HG02970 (cell line): ENCODE measurements at regions not wholly inside any gene's neighbourhood (a gene's known extent, or its start where the extent isn't known, plus 50 kb on each side); places are given as distances from the start of the nearest gene placed in this dataset.
"Not testable (repeated sequence)": the region's sequence is repeated elsewhere in the genome, so short reads cannot be mapped to it uniquely, and the experiment has no call there.

Source experiments
- ATAC-seq: cut with Tn5 transposase; IDR thresholded peaks from one replicate; pipeline ENCODE4 v1.9.1; 2021; ENCODE audit warnings: mild to moderate bottlenecking, moderate library complexity, moderate number of reproducible peaks; ENCODE audit not compliant: unreplicated experiment, low FRiP score

DNA sequence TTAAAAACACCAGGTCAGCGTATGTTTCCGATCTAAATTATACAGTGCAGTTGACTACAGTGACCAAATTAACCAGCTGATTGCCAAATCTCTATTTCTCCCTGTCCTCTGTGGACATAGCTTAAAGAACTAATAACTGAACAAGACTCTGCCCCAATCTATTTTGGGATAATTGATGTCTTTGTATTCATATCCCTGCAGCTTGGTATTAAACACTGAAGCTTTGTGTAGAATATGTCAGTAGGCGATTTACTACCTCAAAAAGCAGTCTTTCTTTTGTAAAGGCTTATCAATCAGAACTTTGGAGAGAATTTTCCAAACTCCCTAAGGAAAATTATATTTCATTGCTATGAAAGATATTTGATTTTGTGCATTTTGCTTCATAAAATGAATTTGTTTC is 258.2 kb downstream of the SOX2 start:
- ATAC-seq = no peak

DNA sequence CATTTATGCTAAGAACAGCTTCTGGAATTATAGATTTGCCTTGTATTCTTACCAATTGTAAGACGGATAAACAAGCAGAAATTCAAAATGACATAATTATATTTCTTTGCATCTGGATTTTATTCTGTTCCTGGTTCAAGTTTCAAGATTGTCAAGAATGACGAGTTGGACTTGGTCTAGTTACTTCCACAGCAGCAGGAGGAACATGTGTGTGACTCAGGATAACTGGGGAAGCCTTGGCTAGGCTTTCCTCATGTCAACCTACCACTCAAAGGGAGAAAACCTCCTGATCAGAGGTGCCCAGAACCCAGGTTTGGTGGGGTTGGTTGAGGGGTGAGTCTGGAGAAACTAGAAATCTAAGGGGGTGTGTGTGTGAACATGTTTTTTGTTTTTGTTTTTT is 259.7 kb downstream of the SOX2 start:
- no peak for ATAC-seq

DNA sequence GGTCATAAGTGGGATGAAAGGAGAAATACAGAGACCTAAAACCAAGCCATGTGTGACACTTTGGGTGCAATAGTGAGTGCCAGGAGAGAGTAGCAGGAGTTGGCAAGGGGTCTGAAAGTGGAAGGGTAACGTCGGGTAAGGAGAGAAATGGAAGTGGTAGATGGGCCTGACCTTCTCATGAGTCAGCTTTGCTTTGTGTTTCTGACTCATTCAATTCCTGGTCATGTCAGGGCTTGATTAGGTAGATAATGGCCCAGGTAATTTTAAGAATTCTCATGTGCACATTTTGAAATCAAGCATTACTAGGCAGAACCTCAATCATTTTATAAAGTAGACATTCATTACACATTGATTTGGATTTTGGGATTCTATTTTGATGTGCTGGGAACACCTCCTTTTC is 262.5 kb downstream of the SOX2 start:
- ATAC-seq = no peak

DNA sequence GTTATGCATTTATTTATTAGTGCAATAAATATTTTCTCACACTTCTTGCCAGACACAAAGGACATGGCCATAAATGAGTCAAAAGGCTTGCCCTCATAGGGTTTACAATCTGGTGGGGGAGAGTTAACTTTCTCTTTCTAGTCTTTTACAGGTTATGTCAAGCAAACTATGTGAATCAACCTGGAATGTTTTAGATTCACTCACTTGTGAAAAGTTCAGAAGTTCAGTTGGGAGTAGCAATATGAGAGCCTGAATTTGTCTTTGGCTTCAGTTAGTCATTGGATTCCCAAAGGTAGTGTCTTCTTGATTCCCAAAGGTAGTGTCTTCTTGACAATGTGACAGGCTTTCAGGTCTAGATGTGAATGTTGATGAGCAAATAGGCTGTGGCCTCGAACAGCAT is 264.8 kb downstream of the SOX2 start:
- no peak for ATAC-seq

DNA sequence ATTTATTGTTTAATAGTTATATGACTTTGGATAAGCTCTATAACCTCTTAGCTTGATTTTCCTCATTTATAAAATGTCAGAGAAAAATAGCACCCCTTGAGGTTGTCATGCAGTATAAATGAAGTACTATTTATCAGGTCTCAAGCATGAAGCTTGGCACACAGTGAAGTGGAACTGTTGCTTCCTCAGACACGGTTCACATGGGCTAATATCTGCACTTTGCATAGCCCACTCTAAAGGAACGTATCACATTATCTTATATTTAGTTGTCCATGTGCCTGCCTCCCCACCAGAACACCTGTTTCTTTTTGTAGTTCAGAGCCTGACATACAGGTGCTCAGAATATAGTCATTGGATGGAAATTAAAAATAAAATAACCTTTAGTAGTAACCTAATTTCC is 273.7 kb downstream of the SOX2 start:
- ATAC-seq = no peak

DNA sequence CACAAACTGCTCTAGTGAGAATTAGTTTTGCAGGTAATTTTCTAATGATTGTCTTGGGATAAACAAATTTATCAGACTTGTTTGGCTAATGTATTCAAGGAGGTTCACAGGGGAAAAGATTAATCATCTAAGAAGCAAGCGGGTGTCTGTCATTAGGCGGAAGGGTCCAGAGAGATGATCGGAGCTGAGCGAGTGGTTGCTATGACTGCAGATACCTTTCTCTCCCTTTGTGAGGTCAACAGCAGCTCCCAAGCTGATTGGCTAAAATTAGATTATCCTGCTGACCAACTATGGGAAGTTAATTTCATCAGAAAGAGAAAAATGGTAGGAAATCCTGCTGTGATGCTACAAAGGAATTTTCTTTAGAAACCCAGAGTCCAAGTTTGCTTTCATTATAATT is 276.0 kb downstream of the SOX2 start:
- ATAC-seq = no peak

DNA sequence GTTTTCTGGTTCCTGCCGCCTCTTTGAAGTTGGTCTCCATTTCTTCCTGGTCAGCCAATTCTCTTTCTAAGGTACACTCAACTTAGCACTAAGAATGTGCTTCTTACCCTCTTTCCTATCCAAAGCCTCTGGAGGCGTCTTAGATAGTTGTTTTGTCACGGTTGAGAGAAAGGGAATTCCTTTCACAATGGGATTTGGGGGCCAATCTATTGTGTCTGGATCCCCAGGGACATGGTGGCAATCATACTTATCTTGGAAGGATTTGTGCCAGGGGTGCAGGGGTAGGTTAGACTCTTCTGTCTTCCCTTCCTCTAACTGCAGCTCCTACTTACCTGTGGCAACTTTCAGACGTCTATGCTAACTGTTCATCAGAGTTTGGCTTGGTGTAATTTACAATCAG is 287.1 kb downstream of the SOX2 start:
- no peak for ATAC-seq

DNA sequence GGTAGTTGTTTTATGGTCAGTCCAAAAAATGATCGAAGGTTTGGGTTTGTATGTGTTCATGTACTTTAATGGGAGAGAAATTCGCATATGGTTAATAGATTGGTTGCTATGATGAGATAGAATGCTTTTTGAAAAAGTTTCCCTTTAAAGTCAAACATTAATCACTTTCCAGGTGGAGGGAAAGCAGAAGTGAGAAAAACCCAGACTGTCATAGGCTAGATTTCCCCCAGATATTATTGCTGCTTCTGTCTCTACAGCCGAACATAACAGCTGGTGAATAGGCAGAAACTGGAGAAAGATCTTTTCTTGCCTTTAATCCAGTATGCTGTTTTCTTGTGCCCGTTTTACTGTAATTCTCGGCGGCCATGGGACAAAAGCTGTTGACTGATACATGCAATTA is 287.6 kb downstream of the SOX2 start:
- ATAC-seq = no peak

DNA sequence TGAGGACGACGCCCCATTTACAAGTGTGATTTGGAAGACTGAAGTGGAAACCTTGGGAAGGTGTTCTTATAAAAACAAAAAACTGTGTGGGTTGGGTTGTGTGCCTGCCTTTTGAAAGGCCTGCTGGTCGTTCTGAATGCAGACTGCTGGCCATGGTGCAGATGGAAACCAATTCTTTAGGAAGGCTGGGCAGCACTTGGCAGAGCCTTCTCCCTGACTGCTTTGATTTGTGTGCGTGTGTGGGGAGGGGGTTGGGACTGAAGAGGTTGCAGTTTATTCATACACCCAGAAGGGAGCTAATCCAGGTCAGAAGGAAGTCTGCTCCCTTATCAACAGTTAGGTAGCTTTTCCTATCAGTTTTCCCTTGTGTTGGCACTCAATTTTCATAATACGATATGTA is 288.7 kb downstream of the SOX2 start:
- no peak for ATAC-seq

DNA sequence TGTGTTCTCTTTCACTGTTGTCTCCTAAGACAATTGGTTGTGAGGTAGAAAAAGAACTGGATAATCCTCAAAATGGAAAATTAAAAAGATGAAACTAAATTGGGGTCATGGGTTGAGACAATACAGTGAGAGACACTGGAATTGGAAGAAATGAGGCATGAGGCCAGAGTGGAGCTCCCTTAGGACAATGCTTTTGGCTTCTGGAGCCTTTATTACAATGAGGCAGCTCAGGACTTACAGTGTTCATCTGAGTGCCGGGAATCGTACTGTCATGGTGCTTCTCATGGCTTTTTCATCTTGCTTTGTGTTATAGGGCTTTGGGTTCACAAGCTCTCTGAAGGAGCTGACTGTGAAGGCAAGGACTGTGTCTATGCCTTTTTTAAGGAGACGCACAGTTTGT is 293.5 kb downstream of the SOX2 start:
- ATAC-seq = no peak

DNA sequence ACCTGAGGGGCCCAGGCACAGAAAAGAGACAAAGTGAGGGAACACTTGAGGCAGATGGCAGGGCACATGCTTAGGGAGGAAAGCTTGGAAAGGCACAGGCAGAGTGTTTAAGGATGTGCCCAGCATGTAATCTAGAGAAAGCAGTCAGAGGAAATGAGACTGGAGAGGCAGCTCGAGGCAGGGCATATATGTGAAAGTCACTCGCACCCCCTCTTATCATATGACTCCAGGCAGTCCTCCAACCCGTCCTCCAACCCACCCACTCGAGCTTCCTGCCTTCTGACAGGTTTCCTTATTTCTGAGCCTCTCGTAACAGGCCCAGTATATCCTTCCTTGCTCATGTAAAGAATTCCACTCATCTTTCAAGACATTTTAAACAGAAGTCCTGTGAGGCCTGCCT is 294.0 kb downstream of the SOX2 start:
- ATAC-seq = no peak

DNA sequence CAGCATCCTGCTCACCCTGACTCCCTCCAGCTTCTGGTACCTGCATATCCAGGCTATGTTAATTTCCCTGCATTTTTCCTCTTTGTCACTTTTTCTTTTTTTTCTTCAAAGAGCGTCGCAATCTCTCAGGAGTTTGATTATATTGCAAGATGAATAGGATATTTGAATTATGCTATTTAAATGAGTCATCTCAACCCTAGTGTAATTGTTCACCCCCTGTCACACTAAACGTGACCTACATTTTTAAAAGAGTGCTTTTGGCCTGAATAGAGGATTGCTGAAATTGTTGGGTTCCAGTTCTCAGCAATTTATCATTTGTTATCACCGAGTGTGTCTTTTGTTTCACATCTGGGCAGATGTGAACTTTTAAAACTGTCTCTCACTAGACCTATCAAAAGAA is 294.7 kb downstream of the SOX2 start:
- no peak for ATAC-seq

DNA sequence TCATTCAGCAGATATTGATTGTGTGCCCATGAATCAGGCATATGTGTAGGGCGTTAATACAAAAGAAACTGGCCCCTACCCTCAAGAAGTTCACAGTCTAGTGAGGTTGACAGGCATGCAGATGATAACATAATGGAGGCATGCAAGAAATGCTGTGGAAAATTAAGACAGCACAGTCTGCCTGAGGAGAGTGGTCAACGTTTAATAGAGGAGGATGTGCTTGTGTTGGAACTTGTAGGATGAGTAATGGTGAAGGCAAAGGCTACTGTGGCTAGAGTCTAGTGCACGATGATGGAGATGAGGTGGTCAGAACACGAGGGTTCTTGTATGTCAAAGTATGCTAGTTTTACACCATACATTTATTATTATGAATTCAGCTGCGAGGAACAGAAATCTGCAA is 295.7 kb downstream of the SOX2 start:
- ATAC-seq = no peak

DNA sequence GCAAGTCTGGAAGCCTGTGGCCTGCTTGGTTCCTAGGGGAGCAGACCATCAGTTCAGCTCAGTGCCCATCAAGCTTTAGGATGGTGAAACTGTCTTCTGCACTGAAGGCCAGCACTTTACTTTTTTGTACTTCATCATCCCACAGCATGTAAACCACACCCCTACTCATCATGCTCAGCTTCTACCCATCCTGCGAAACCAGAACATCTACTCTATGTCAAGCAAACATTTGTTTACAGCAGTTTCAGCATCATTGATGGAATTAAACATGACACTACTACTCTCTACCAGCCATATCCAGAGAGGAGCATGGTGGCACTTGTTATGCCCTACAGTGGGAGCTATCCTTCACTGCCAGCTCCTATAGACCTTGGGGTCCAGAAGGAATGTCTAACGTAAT is 306.6 kb downstream of the SOX2 start:
- no peak for ATAC-seq

DNA sequence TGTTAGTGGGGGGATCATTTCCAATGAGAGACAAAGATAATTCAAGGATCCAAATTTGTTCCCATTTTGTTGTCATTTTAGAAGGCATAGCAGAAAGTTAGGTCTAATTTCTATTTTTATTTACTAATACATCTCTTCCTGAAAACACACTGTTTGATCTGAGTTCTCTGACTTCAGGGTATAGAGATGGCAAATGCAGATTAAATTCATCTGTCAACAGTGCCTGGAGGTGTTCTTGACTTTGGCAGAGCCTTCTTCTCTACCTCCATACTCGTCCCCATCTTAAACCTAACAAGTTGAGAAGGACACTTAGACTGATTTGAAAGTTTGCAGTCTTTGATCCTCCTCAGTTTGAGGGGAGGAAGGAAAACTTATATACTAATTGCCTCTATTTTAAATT is 308.2 kb downstream of the SOX2 start:
- no peak for ATAC-seq

DNA sequence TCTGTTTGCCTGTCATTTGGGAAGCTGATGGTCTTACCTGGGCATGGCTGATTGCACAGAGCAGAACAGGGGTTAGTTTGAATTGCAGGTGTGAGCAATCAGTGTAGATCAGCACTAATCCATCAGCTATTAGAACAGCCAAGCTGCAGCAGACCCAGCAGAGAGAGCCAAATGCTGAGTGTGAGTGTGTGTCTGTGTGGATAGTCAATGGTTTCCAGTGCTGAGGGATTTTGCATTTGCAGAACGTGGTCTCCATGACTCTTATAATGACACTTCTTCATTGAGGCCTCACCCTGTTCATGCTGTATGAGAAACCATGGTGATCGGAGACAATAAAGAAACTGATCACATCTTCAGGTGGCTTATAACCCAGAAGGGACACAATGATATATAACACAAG is 312.1 kb downstream of the SOX2 start:
- no peak for ATAC-seq

DNA sequence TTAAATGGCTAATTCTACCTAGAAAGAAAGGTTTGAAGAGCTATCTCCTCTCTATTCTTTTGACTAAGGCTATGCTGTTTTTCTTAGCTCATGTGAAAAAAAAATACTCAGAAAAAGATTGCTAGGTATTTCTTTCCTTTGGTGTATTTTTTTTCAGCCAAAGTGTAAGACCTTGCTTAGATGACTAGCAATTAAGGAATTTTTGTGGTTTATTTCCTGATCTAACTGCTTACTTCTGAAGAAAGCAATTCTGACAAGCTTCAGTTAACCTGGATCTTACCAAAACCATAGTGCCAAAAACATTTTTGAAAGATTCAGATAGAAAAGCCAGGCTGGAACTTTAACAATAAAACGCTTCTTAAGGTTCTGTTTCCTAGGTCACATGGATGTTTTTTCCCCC is 315.6 kb downstream of the SOX2 start:
- ATAC-seq = no peak

DNA sequence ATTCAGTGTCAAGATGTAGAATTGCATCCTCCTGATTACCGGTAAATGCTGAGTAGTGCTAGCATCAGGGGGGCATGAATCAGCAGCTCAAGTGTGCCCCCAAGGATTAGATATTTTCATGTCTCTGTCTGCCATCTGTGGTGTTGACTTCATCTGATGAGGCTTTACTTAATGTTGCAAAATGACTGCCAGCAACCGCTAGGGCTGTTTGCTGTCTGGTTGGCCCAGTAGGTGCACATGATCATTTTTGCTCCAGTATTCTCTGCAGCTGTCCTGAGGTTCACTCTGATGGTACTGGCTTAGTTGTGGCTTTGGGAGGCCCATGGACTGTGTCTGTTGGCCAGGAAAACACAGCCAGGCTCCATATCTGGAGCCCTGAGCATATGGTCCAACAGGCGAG is 316.4 kb downstream of the SOX2 start:
- ATAC-seq = no peak

DNA sequence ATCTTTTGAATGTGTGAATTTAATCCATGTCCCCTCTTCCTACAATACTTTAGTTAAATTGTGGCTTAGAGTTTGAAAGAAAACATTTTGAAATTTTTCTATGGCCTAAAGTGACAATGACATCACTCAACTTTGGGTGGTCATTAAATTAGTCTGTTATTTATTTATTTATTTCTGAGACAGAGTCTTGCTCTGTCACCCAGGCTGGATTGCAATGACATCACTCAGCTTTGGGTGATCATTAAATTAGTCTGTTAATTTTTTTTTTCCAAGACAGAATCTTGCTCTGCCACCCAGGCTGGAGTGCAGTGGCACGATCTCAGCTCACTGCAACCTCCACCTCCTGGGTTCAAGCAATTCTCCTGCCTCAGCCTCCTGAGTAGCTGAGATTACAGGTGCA is 322.5 kb downstream of the SOX2 start:
- not testable (repeated sequence) for ATAC-seq

DNA sequence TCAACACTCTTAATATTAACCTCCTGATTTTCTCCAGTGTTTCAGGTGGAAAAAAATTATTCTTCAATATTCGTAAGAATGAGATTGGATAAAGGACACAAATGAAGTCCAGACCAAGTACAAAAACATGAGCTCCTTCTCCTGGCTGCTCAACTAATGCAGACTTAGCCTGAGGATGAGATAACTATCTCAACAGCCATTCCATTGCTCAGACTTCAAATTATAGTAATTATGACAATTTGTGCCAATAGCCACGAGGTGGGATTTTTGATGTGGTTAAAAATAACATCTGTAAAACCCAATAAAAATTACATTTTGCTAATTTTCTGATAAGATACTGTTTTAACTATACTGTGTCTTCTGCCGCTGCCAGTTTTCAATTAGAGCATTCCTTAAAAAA is 323.6 kb downstream of the SOX2 start:
- ATAC-seq = no peak

DNA sequence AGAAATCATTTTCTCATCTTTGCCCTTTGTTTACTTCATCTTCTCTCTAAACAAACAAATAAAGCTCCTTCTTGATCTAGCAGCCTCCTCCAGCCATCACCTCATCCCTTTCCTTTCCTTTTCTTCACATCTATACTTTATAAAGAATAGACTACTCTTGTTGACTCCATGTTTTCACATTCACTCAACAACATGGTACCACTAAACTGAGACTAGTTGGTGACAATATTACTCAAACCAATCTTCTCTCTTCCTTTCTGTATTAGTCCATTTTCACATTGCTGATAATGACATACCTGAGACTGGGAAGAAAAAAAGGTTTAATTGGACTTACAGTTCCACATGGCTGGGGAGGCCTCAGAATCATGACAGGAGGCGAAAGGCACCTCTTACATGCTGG is 324.7 kb downstream of the SOX2 start:
- no peak for ATAC-seq

DNA sequence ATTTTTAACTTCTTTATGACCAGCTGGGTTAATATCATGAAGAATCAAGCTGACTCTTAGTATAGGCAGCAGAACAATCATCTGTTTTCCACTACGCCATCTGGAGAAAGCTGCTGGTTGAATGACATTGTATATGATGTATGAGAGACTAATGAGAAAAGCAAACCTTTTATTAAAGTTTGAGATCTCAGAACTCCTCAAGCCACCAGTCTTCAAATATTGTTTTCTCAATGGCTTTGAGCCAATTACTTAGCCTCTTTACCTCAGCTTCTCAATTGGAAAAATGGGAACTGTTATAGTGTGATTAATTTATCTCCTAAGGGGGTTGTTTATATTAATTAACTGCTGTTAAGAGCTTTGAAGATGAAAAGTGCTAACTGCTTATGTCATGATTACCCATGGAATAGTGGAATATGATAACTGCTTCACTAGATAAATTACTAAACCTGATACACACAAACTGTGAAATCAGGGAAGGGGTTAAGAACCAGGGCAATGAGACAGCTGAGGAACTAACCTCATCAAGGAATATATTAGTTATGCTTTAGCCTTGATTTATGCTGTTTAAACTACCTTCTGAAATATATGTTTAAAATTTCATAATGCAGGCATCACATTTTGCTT is 330.1 kb downstream of the SOX2 start:
- ATAC-seq = no peak

DNA sequence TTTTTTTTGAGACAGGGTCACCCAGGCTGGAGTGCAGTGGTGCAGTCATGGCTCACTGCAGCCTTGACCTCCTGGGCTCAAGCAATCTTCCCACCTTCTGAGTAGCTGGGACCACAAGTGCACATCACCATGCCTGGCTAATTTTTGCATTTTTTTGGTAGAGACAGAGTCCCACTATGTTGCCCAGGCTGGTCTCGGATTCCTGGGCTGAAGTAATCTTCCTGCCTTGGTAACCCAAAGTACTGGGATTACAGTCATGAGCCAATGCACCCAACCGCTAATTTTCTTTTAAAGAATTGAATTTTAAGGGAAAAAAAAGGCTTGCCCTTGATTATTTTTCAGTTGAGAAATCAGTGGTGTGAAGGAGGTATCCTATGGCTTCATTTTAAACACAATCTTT is 334.0 kb downstream of the SOX2 start:
- ATAC-seq = no peak
